Glutamatergic neuron (in vitro differentiated cells): ENCODE measurements at regions not wholly inside any gene's neighbourhood (a gene's known extent, or its start where the extent isn't known, plus 50 kb on each side); places are given as distances from the start of the nearest gene placed in this dataset.
A peak's percentile ranks its signal among the peaks of the same experiment; 100 is the strongest.

Experiments used
- DNase-seq: peaks from one replicate; pipeline ENCODE4 v3.0.0; 2022
- H3K27ac Mint-ChIP-seq: one replicate; pipeline ENCODE4 v1.8.0; 2020; ENCODE audit warnings: mild to moderate bottlenecking, mixed read lengths, inconsistent platforms; ENCODE audit not compliant: unreplicated experiment
- H3K27me3 Mint-ChIP-seq: one replicate; pipeline ENCODE4 v1.8.0; 2020; ENCODE audit warnings: mild to moderate bottlenecking, moderate library complexity, mixed read lengths, inconsistent platforms; ENCODE audit not compliant: unreplicated experiment
- H3K36me3 Mint-ChIP-seq: one replicate; pipeline ENCODE4 v1.8.0; 2020; ENCODE audit warnings: mild to moderate bottlenecking, mixed read lengths, inconsistent platforms; ENCODE audit not compliant: unreplicated experiment
- H3K4me1 Mint-ChIP-seq: one replicate; pipeline ENCODE4 v1.8.0; 2020; ENCODE audit warnings: mild to moderate bottlenecking, low read depth, mixed read lengths, inconsistent platforms; ENCODE audit not compliant: unreplicated experiment
- H3K4me3 Mint-ChIP-seq: one replicate; pipeline ENCODE4 v1.8.0; 2020; ENCODE audit warnings: mild to moderate bottlenecking, mixed read lengths, inconsistent platforms; ENCODE audit not compliant: unreplicated experiment
- H3K9me3 Mint-ChIP-seq: one replicate; pipeline ENCODE4 v1.8.0; 2020; ENCODE audit warnings: mild to moderate bottlenecking, moderate library complexity, mixed read lengths, inconsistent platforms; ENCODE audit not compliant: unreplicated experiment
- TF ChIP-seq, protein P1 (sequence below): fragments of 200-600 bp; sonication (generic); IDR thresholded peaks from one replicate; pipeline ENCODE4 v1.5.0; 2021; ENCODE audit not compliant: partially characterized antibody, unreplicated experiment

DNA sequence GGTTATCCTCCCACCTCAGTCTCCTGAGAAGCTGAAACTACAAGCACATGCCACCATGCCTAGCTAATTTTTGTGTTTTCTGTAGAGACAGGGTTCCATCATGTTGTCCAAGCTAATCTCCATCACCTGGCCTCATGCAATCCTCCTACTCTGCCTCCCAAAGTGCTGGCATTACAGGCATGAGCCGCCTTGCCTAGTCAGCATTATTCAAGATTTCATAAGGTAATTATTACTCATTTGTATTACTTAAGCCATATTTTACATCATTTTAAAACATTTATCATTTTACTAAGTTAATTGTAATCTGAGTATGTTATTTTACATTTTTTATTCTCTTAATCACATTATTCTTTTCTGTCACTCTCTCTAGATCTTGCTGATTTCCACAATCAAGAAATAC, 1575.6 kb downstream of the NCAM2 start:
- Mint-ChIP-seq H3K36me3 (no peaks in the 10 kb centered on the region), H3K4me1 (peaks cover 1% of the 10 kb centered on the region), H3K4me3 (no peak overlapping the region), H3K27ac (no peak overlapping the region), H3K27me3 (no peaks in the 10 kb centered on the region), H3K9me3 (no peaks in the 10 kb centered on the region)
- no peak for DNase-seq
- TF ChIP-seq, protein P1, sequence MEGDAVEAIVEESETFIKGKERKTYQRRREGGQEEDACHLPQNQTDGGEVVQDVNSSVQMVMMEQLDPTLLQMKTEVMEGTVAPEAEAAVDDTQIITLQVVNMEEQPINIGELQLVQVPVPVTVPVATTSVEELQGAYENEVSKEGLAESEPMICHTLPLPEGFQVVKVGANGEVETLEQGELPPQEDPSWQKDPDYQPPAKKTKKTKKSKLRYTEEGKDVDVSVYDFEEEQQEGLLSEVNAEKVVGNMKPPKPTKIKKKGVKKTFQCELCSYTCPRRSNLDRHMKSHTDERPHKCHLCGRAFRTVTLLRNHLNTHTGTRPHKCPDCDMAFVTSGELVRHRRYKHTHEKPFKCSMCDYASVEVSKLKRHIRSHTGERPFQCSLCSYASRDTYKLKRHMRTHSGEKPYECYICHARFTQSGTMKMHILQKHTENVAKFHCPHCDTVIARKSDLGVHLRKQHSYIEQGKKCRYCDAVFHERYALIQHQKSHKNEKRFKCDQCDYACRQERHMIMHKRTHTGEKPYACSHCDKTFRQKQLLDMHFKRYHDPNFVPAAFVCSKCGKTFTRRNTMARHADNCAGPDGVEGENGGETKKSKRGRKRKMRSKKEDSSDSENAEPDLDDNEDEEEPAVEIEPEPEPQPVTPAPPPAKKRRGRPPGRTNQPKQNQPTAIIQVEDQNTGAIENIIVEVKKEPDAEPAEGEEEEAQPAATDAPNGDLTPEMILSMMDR, result no peak

DNA sequence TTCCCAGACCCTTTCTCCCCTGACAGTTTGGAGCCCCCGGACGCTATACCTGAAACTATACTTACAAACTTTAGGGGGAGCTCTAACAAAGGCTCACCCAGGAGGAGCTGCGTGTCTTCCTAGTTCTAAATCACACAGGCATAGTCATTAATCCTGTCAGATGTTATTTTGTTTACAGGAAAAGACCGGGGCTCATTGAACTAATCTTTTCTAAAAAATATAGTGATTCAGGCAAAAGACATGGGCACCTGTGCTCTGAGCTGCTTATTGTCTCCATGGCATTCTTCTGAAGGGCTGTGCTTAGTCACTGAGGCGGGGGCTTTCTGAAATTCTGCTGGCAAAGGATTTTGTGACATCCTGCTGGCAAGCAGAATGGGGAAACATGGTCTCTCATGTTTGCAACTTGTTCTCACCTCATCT, 1577.0 kb downstream of the NCAM2 start:
- H3K36me3 Mint-ChIP-seq, result no peaks in the 10 kb centered on the region
- no peaks in the 10 kb centered on the region for H3K27me3 Mint-ChIP-seq
- H3K4me3 Mint-ChIP-seq, result no peak overlapping the region
- no peak overlapping the region for H3K27ac Mint-ChIP-seq
- no peaks in the 10 kb centered on the region for H3K9me3 Mint-ChIP-seq
- DNase-seq, result no peak
- TF ChIP-seq, protein P1, result peak; percentile 66
- H3K4me1 Mint-ChIP-seq, result peaks cover 1% of the 10 kb centered on the region

DNA sequence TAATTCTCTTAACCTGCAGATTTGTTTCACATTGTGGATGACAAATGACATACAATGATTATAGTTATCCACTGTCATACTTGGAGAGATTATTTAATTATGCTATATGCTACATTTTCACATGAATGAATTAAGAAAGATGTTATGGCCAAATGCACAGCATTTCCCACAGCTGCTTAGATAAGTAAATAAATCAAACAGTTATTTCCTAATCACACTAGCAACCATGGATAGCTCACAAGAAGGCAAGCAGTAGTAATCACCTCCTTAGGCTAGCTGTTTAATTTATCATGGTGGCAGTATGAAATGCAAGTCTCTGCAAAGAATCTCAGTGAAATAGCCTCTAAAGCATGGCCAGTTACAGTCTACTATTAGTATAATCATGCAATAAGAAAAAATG, 1581.5 kb downstream of the NCAM2 start:
- no peak overlapping the region for H3K27ac Mint-ChIP-seq
- no peaks in the 10 kb centered on the region for H3K9me3 Mint-ChIP-seq
- peaks cover 1% of the 10 kb centered on the region for H3K4me1 Mint-ChIP-seq
- H3K4me3 Mint-ChIP-seq, result no peak overlapping the region
- DNase-seq, result no peak
- TF ChIP-seq, protein P1, result no peak
- H3K27me3 Mint-ChIP-seq, result no peaks in the 10 kb centered on the region
- H3K36me3 Mint-ChIP-seq, result no peaks in the 10 kb centered on the region

DNA sequence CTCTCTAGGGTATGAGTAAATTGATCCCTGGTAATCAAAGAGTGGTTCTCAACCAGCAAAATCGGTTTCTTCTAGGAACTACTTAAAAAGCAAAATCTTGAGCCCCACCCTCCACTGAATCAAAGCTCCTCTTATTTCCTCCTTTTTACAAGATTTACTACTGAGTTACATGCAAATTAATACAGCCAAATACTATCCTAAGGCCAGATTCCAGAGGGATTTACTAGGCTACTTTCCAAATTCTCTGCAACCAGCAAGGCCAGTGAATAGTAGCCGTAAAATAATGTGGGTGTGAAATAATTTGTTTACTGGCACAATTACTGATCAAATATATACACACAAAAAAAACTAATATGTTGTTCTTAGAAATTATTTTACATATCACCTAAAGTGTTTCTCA, 1583.8 kb downstream of the NCAM2 start:
- Mint-ChIP-seq H3K4me1 (no peaks in the 10 kb centered on the region), H3K27me3 (no peaks in the 10 kb centered on the region), H3K27ac (no peak overlapping the region), H3K4me3 (no peak overlapping the region), H3K9me3 (no peaks in the 10 kb centered on the region), H3K36me3 (no peaks in the 10 kb centered on the region)
- TF ChIP-seq, protein P1, result no peak
- no peak for DNase-seq

DNA sequence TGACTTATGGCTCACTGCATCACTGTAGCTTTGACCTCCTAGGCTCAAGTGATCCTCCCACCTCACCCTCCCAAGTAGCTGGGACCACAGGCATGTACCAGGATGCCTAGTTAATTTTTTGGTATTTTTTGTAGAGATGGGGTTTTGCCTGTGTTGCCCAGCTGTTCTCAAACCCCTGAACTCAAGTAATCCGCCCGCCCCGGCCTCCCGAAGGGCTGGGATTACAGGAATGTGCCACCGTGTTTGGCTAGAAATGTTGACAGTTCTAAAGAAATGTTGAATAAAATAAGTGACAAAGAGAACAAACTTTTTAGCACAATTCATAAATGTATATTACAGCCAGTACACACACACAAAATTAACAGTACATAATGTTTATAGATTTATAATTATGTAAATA, 1586.1 kb downstream of the NCAM2 start:
- DNase-seq, result no peak
- Mint-ChIP-seq H3K36me3 (no peaks in the 10 kb centered on the region), H3K27me3 (no peaks in the 10 kb centered on the region), H3K4me1 (no peaks in the 10 kb centered on the region), H3K27ac (no peak overlapping the region), H3K4me3 (no peak overlapping the region), H3K9me3 (no peaks in the 10 kb centered on the region)
- TF ChIP-seq, protein P1, result no peak
